HG02943 (cell line): ENCODE measurements at regions not wholly inside any gene's neighbourhood (a gene's known extent, or its start where the extent isn't known, plus 50 kb on each side); places are given as distances from the start of the nearest gene placed in this dataset.
"Not testable (repeated sequence)": the region's sequence is repeated elsewhere in the genome, so short reads cannot be mapped to it uniquely, and the experiment has no call there.

Experiments used
- ATAC-seq: cut with Tn5 transposase; IDR thresholded peaks from one replicate; pipeline ENCODE4 v1.9.1; 2021; ENCODE audit warnings: mild to moderate bottlenecking, low read depth, moderate library complexity; ENCODE audit not compliant: unreplicated experiment

GRCh38 chr5:68116408-68116807, 99.1 kb upstream of the PIK3R1 start:
- ATAC-seq: no peak

GRCh38 chr5:68115584-68115983, 100.0 kb upstream of the PIK3R1 start:
- ATAC-seq: no peak

GRCh38 chr5:68114378-68115040, 101.0 kb upstream of the PIK3R1 start:
- ATAC-seq: no peak

- no peak for ATAC-seq
Observed at GRCh38 chr5:68112658-68113057, 102.9 kb upstream of the PIK3R1 start.

- no peak for ATAC-seq
Observed at GRCh38 chr5:68110894-68111293, 104.7 kb upstream of the PIK3R1 start.

GRCh38 chr5:68110264-68110663, 105.3 kb upstream of the PIK3R1 start:
- ATAC-seq: no peak

GRCh38 chr5:68104217-68104616, 111.3 kb upstream of the PIK3R1 start:
- ATAC-seq: not testable (repeated sequence)

GRCh38 chr5:68103297-68103696, 112.3 kb upstream of the PIK3R1 start:
- ATAC-seq: not testable (repeated sequence)

- ATAC-seq: no peak
Observed at GRCh38 chr5:68099327-68099726, 116.2 kb upstream of the PIK3R1 start.

- ATAC-seq: no peak
Observed at GRCh38 chr5:68093455-68094159, 121.9 kb upstream of the PIK3R1 start.

GRCh38 chr5:68088302-68088701, 127.3 kb upstream of the PIK3R1 start:
- ATAC-seq: no peak

- ATAC-seq: no peak
Observed at GRCh38 chr5:68087866-68088265, 127.7 kb upstream of the PIK3R1 start.

- ATAC-seq: no peak
Observed at GRCh38 chr5:68086857-68087256, 128.7 kb upstream of the PIK3R1 start.

- ATAC-seq: no peak
Observed at GRCh38 chr5:68086439-68086838, 129.1 kb upstream of the PIK3R1 start.

- ATAC-seq: no peak
Observed at GRCh38 chr5:68084396-68084795, 131.2 kb upstream of the PIK3R1 start.

GRCh38 chr5:68080282-68081050, 135.1 kb upstream of the PIK3R1 start:
- no peak for ATAC-seq

GRCh38 chr5:68077349-68077894, 138.1 kb upstream of the PIK3R1 start:
- no peak for ATAC-seq

- ATAC-seq: no peak
Observed at GRCh38 chr5:68074633-68075032, 140.9 kb upstream of the PIK3R1 start.

- ATAC-seq: no peak
Observed at GRCh38 chr5:68074048-68074632, 141.4 kb upstream of the PIK3R1 start.

GRCh38 chr5:68071736-68072135, 143.8 kb upstream of the PIK3R1 start:
- ATAC-seq: no peak

GRCh38 chr5:68071282-68071632, 144.3 kb upstream of the PIK3R1 start:
- no peak for ATAC-seq
